HT-29 (cell line): ENCODE measurements at regions not wholly inside any gene's neighbourhood (a gene's known extent, or its start where the extent isn't known, plus 50 kb on each side); places are given as distances from the start of the nearest gene placed in this dataset. TPM values are rescaled to one million over a fixed set of nuclear protein-coding genes. Genes with fewer than 3 reads are reported as not detected.

ENCODE experiments used
- small RNA-seq: library from RNA; depleted of rRNA; stranded (forward); fragments of <200 nt; gene quantifications from one replicate; pipeline ENCODE3, GENCODE V24; 2014

Small RNA genes lying in the stretch of these regions (small RNA-seq; reads per million reads assigned to genes)
- gene AC026403.1 = 0.43 reads per million
- not detected for gene RF00561
- gene RN7SKP60 = not detected
- gene RNU6-168P = not detected
- not detected for gene RNU6-209P
